ENCODE measurements at regions not wholly inside any gene's neighbourhood (a gene's known extent, or its start where the extent isn't known, plus 50 kb on each side); places are given as distances from the start of the nearest gene placed in this dataset.

DNA sequence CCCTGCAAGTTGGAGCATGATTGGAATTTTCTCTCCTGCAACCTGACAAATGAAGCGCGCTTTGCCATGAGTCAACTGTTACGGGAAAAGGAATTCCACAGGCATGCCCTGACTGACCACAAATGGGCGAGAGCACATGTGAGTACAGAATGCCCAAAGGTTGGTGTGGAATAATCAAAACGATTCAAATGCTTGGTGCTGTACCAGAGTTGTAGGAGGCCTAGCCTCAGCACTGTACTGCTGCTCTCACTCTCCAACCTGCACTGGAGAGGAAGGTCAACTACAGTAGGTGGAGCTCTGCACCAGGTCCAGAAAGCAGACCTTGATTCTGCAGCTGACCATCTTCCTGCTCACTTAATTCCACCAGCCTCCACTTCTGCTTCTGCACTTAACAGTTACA lies 406.9 kb upstream of the ACTBL2 start:
- ChIA-PET CTCF (ENCODE audit: partially characterized antibody) (interaction anchor here (1.0 kb wide), 1 partner anchor 390 kb away, joined by 3 read pairs; no protein-coding TSS in a partner anchor), POLR2A (ENCODE audit: partially characterized antibody) (no interaction called here)
- FAIRE-seq: no peak
- Histone ChIP-seq H3K23ac (ENCODE audit: insufficient read length) (no peak overlapping the region), H4K5ac (ENCODE audit: insufficient read length, low read depth, low read length) (no peak overlapping the region), H3K9me3 (ENCODE audit: insufficient read depth in 2 of 2, low read depth in 1 of 2, low read length in 1 of 2) (no peaks in the 10 kb centered on the region), H3K36me3 (ENCODE audit: control insufficient read depth in 2 of 4, insufficient read depth in 4 of 4, low read length in 3 of 4) (no peaks in the 10 kb centered on the region), H2BK5ac (ENCODE audit: low read depth, low read length) (peak overlapping the region; percentile 0; the same call in 1 of the 2 replicates), H2BK120ac (replicated peaks; ENCODE audit: low read depth, low read length) (no peak overlapping the region), H3K27me3 (replicated peaks in 1 of 4; ENCODE audit: control insufficient read depth in 3 of 4, extremely low read depth in 1 of 4, insufficient read depth in 3 of 4, low read length in 3 of 4) (no peaks in the 10 kb centered on the region), H3K56ac (replicated peaks; ENCODE audit: insufficient read length, low read depth, low read length) (no peak overlapping the region), H3K79me2 (ENCODE audit: control insufficient read depth in 1 of 2, insufficient read depth in 2 of 2, low read length in 2 of 2) (no peaks in the 10 kb centered on the region), H2BK20ac (ENCODE audit: low read length) (peak overlapping the region; percentile 52; the same call in 1 of the 2 replicates), H3K27ac (ENCODE audit: low read depth, low read length) (no peak overlapping the region), H3K4me2 (ENCODE audit: insufficient read depth in 1 of 2, low read depth in 2 of 2, low read length in 2 of 2) (no peak overlapping the region), H3K9ac (replicated peaks in 1 of 4; ENCODE audit: extremely low read depth in 1 of 4, low read depth in 3 of 4, low read length in 3 of 4) (no peak overlapping the region), H3K18ac (ENCODE audit: extremely low read depth, low read length) (peak overlapping the region; percentile 48; the same call in 1 of the 2 replicates), H4K20me1 (replicated peaks in 1 of 2; ENCODE audit: control insufficient read depth in 1 of 2, insufficient read depth in 2 of 2, low read length in 2 of 2) (no peaks in the 10 kb centered on the region), H3K4ac (replicated peaks; ENCODE audit: insufficient read length, low read depth, low read length) (no peak overlapping the region), H2BK12ac (ENCODE audit: low read depth, low read length) (peak overlapping the region; percentile 98), H2AFZ (ENCODE audit: low read length) (no peak overlapping the region), H2BK15ac (ENCODE audit: low read length) (0 out of 2 replicates have a peak overlapping the region, but pooled peaks have one; percentile 73), H4K91ac (replicated peaks; ENCODE audit: insufficient read length, low read length) (peak overlapping the region; percentile 15), H3K4me3 (ENCODE audit: extremely low read depth in 1 of 4, insufficient read depth in 2 of 4, low read depth in 3 of 4, low read length in 4 of 4) (no peak overlapping the region), H4K8ac (ENCODE audit: extremely low read depth, insufficient read depth, low read length) (no peak overlapping the region), H2AK5ac (ENCODE audit: low read depth, low read length) (no peak overlapping the region), H3K14ac (ENCODE audit: insufficient read length) (no peak overlapping the region), H3K79me1 (ENCODE audit: low read depth, low read length) (no peaks in the 10 kb centered on the region), H3K23me2 (ENCODE audit: low read depth, low read length) (no peaks in the 10 kb centered on the region; the same call in 1 of the 2 replicates), H3K4me1 (replicated peaks in 1 of 4; ENCODE audit: control insufficient read depth in 3 of 4, insufficient read depth in 4 of 4, low read length in 3 of 4) (peaks cover 0 to 13% (median 4%) of the 10 kb centered on the region in 4 experiments)
- DNase-seq (ENCODE audit: low read depth in 1 of 2, low spot score in 2 of 2): no peak
- WGBS, 2 experiments (ENCODE audit: extremely low coverage in 1 of 2, insufficient coverage in 1 of 2, insufficient read length in 1 of 2, insufficient replicate concordance in 2 of 2, low coverage in 1 of 2, low lambda C conversion rate in 2 of 2, missing lambda C conversion rate in 1 of 2): 84% methylated on average over 5 of the region's 5 CpGs; no CpG with 5 or more reads in 1 of the 2 experiments
- TF ChIP-seq CBX5 (IDR thresholded peaks at IDR 0.05; ENCODE audit: low read depth, low read length) (no peak), JUN (IDR thresholded peaks at IDR 0.05; ENCODE audit: low read depth, low read length) (no peak), KDM4A (IDR thresholded peaks at IDR 0.05; ENCODE audit: low read depth, low read length, severe bottlenecking) (no peak), POU5F1 (IDR thresholded peaks at IDR 0.05; ENCODE audit: low read depth, low read length) (no peak), TAF7 (optimal IDR thresholded peaks at IDR 0.05; ENCODE audit: borderline replicate concordance, low read depth, low read length) (no peak), CBX8 (IDR thresholded peaks at IDR 0.05; ENCODE audit: borderline replicate concordance, low read depth, low read length) (no peak), SP1 (IDR thresholded peaks at IDR 0.05; ENCODE audit: low read depth, low read length) (no peak), RAD21 (IDR thresholded peaks at IDR 0.05 in 1 of 2, conservative IDR thresholded peaks at IDR 0.05 in 1 of 2; ENCODE audit: low read depth in 2 of 2, low read length in 2 of 2) (peak in 1 of 2 experiments; percentile 32; a peak in 2 of 4 replicates), SP2 (IDR thresholded peaks at IDR 0.05; ENCODE audit: low read length) (no peak), SP4 (IDR thresholded peaks at IDR 0.05; ENCODE audit: low read length) (no peak), EGR1 (IDR thresholded peaks at IDR 0.05; ENCODE audit: borderline replicate concordance, low read depth, low read length) (no peak)
- TF ChIP-seq, protein P1, sequence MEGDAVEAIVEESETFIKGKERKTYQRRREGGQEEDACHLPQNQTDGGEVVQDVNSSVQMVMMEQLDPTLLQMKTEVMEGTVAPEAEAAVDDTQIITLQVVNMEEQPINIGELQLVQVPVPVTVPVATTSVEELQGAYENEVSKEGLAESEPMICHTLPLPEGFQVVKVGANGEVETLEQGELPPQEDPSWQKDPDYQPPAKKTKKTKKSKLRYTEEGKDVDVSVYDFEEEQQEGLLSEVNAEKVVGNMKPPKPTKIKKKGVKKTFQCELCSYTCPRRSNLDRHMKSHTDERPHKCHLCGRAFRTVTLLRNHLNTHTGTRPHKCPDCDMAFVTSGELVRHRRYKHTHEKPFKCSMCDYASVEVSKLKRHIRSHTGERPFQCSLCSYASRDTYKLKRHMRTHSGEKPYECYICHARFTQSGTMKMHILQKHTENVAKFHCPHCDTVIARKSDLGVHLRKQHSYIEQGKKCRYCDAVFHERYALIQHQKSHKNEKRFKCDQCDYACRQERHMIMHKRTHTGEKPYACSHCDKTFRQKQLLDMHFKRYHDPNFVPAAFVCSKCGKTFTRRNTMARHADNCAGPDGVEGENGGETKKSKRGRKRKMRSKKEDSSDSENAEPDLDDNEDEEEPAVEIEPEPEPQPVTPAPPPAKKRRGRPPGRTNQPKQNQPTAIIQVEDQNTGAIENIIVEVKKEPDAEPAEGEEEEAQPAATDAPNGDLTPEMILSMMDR (IDR thresholded peaks at IDR 0.05; ENCODE audit: control extremely low read depth in 1 of 3, insufficient read depth in 1 of 3, low read depth in 1 of 3, low read length in 3 of 3): peak in 1 of 3 experiments; percentile 5; a peak in 1 of 4 replicates

All from H1 (cell line).